ENCODE measurements at regions not wholly inside any gene's neighbourhood (a gene's known extent, or its start where the extent isn't known, plus 50 kb on each side); places are given as distances from the start of the nearest gene placed in this dataset.

DNA sequence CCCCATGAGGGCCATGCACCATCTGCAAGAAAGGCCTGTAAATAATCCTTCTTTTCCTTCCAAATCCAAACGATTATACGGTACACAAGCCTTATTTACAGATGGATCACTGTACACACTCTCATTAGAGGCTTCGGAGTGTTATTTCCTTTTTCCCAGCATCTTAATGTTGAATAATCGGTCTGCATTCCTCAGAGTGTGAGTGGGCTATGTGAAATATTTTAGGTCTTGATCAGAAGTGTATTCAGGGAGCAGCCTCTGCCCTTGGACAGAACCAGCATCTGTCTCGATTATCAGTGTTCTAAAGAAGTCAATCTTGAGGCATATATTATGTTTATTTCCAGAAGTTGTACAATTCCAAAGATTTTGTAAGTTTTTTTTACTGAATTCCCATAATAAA lies 340.6 kb downstream of the SEC23A start:
- DNase-seq, result no peak

DNA sequence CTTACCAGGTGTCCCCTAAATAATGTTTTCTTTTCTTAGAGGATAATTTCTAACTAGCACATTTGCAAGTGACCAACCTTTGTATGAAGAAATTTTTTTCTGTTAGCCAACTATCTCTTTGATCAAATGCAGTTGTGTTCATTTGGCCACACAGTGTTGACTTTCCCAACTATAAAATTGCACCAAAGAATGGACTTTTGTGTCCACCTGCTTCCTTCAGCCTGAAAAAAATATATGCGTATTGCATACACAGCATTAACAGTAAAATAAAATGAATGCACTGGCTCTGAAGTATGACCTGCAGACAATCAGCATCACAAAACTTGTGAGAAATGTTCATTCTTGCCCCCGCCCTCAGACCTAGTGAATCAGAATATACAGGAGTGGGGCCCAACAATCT lies 342.0 kb downstream of the SEC23A start:
- no peak for DNase-seq

GRCh38 chr14:38758661-38759060 lies 344.4 kb downstream of the SEC23A start:
- DNase-seq, result no peak

GRCh38 chr14:38755036-38755435 lies 348.0 kb downstream of the SEC23A start:
- DNase-seq, result no peak

DNA sequence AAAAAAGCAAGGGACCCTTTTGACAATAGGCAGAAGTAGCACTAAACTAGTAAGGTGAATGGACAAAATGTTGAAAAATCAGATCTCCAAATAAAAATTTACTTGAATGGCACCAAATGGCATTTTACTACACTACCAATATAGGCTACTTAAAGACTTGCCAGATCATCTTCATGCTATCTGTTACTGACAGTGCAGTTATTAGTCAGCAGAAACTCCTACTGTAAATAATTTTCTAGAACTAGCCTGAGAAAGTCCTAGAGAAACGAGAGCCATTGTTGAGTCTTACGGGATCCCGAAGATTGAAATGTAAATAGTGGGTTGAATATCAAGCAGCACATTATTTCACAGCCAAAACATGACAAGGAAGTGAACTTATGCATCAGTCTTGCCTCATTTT lies 350.3 kb downstream of the SEC23A start:
- DNase-seq, result no peak

DNA sequence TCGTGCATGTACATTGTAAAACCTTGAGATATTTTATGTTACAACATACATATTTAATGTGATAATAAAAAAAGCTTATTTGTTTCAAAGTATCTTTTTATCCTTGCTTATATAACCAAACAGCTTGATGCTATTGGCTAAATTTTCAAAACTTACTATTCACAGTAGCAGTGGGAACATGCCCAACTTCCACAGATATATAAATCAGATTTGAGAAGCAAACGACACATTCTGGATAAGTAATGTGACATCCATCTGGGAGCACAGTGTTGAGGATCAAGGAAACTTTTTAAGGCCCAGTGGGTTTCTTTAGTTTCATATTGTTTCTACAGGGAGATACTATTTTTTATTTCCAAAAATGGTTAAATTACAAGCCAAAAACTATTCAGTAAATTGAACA lies 350.7 kb downstream of the SEC23A start:
- no peak for DNase-seq

- DNase-seq, result no peak
These were observed 351.6 kb downstream of the SEC23A start for GRCh38 chr14:38751459-38751858.

GRCh38 chr14:38749936-38750335 lies 353.1 kb downstream of the SEC23A start:
- no peak for DNase-seq

DNA sequence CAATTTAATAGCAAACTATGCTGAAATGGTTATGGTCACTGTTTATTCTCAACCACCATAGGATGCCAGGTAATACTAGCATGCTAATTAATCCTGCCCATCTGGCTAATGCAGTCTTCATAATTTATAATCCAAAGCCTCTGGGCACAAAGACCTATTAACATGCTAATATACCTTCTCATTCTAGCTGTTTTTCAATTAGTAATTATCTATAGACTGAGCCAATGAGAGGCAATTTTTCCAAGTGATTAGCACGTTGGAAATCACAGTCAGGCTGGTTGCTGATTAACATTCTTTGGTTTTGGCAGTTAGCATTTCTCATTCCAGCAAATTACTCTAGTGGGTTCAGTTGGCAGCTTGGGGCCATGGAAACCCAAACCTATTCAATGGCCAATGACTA lies 357.2 kb downstream of the SEC23A start:
- DNase-seq, result no peak

GRCh38 chr14:38743966-38744584 lies 359.0 kb downstream of the SEC23A start:
- no peak for DNase-seq

- no peak for DNase-seq
These were observed 365.2 kb downstream of the SEC23A start for GRCh38 chr14:38737686-38738407.

- DNase-seq, result no peak
These were observed 368.0 kb downstream of the SEC23A start for GRCh38 chr14:38735005-38735404.

GRCh38 chr14:38731962-38732361 lies 371.1 kb downstream of the SEC23A start:
- no peak for DNase-seq

- DNase-seq, result no peak
These were observed 372.6 kb downstream of the SEC23A start for GRCh38 chr14:38730420-38730819.

DNA sequence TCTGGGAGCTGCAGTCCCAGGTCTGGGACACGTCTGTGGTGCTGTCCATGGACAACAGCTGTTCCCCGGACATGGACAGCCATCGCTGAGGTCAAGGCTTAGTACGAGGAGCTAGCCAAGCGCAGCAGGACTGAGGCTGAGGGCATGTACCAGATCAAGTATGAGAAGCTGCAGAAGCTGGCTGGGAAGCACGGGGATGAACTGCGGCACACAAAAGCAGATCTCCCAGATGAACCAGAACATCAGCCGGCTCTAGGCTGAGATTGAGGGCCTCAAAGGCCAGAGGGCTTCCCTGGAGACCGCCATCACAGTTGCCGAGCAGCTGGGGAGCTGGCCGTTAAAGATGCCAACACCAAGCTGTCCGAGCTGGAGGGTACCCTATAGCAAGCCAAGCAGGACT lies 375.3 kb downstream of the SEC23A start:
- DNase-seq, result no peak

GRCh38 chr14:38724621-38725020 lies 378.4 kb downstream of the SEC23A start:
- no peak for DNase-seq

GRCh38 chr14:38723959-38724358 lies 379.1 kb downstream of the SEC23A start:
- DNase-seq, result no peak

DNA sequence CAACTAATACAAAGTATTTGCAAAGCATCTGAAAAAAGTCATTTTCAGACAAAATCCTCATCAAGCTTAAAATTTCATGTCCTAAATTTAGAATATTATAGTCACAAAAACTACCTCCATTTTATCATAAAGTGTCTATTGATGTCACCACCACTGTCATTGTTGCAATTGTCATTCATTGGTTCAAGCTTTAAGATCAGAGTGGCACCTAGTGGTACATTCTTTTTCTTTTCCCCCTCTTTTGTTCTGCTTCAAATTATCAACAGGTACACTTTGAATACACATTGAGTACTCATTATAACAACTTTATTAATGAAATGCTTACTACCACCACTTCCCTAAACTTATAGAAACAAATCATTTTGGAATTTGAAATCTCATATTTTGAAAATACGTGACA lies 379.8 kb downstream of the SEC23A start:
- DNase-seq, result no peak

DNA sequence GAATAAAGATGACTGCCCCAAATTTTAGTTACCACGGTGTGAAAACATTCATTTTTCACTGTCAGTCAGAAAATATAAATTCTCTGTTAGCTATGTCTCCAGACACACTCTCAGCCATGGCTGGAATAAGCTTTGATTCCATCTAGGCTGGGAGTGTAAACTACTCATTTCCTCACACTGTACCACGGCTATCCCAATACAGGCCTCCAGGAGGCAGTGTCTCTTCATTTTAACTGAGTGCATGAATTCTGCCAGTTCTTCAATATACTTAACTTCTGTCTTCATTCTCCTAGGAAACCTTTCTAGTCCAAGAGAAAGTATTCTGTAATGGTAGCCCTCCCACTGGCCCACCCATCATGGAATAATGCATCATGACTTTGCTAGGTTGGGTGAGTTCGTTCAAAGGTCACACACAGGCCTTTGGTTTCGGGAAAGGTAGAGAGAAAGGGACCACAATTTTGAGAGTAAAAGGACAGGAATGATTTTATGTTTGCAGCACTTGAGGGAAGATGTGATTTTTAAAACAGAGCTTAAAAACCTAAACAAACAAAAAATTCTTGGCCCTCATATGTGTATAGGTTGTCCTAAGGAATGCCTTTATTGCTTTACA lies 381.1 kb downstream of the SEC23A start:
- peak; percentile 23 for DNase-seq

- no peak for DNase-seq
These were observed 384.5 kb downstream of the SEC23A start for GRCh38 chr14:38718519-38718918.

DNA sequence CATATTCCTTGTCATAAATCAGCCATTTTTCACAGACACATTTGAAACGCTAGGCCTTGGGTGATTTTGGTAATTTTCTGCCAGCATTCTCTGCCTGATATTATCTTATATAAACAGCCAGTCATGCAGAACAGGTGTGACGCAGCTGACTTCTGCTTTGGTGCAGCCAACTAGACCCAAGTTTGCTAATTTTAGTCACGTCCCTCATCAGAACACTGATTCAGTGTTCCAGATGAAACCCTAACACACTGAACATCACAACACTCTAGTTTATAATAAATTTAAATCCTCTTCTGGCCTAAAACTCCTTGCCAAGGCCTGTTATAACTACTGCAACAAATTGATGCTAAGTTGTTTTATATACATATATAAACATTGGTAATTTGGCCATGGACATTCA lies 386.1 kb downstream of the SEC23A start:
- DNase-seq, result no peak

DNA sequence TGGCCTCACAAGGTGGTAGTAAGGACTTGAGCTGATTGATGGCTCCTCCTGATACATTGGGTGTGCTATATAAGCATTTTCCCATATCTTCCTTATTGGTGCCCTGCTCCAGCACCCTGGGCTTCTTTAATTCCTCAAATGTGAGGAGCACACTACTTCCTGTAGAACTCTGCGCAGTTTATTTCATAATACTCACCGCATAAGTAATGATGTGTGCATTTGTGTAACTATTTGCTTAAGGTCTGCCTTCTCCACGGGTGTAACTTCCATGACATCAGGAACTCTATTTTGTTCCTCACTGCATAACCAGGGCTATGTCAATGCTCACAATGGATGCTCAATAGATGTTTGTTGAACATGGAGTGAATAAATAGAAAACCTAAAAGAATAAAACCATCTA lies 392.2 kb downstream of the SEC23A start:
- no peak for DNase-seq

DNA sequence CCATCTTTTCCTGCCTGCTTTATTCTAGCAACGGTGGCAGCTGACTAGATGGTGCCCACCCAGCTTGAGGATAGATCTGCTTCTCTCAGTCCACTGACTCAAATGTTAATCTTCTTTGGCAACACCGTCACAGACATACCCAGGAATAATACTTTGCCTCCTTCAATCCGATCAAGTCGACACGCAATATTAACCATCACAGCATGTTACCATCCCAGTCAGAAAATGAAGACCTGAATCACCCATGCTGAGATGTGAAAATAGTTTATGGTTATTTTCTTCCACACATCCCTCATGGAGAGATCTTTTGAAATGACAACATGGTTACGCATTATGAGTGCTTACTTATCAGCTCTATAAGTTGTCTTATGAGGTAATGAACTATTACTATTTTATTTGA lies 392.8 kb downstream of the SEC23A start:
- no peak for DNase-seq

DNA sequence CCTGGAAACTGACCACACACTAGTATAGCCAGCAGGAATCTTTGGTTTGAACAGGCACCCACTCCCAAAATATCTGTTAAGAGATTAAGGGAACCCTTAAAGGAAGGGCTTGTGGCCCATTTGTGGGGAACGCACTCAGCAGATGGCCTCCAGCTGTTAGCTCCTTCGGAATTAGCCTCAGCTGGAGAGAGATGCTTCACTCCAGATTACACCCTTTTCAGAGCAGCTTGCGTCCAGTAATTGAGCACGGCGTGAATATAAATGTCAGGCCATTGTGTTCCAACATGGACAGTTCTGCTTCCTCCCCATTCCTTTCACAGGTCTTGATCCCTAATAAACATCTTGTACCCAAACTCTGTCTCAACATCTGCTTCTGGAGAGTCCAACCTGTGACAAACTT lies 397.8 kb downstream of the SEC23A start:
- no peak for DNase-seq

- DNase-seq, result no peak
These were observed 398.8 kb downstream of the SEC23A start for GRCh38 chr14:38704220-38704619.
